Heart left ventricle (tissue), 16 donors: ENCODE measurements at regions not wholly inside any gene's neighbourhood (a gene's known extent, or its start where the extent isn't known, plus 50 kb on each side); places are given as distances from the start of the nearest gene placed in this dataset.

Source experiments
- ATAC-seq, 4 donors: fragments of 200-7000 bp; cut with Tn5 transposase; one replicate each; pipeline ENCODE4 v1.9.1; 2020 to 2022; ENCODE audit warnings: moderate library complexity in 4 of 4, mild to moderate bottlenecking in 3 of 4, moderate number of reproducible peaks in 1 of 4
- DNase-seq, 5 donors: peaks; one replicate each; pipeline ENCODE4 v3.0.0-alpha.2; 2020
- H3K27ac ChIP-seq, 12 donors: fragments of 200-600 bp; sonication (generic) in 4 of 12; one replicate each; pipeline versions ENCODE4 v1.5.0 to v1.8.0; 2016 to 2022; ENCODE audit warnings: mild to moderate bottlenecking in 2 of 12
- H3K27me3 ChIP-seq, 9 donors: fragments of 200-600 bp; sonication (generic) in 2 of 9; one replicate each; pipeline versions ENCODE4 v1.5.1 to v1.8.0; 2016 to 2022; ENCODE audit warnings: mild to moderate bottlenecking in 3 of 9
- H3K36me3 ChIP-seq, 9 donors: fragments of 200-600 bp; sonication (generic) in 2 of 9; one replicate each; pipeline versions ENCODE4 v1.5.0 to v1.8.0; 2018 to 2022; ENCODE audit warnings: mild to moderate bottlenecking in 2 of 9
- H3K4me1 ChIP-seq, 12 donors: fragments of 200-600 bp; sonication (generic) in 4 of 12; one replicate each; pipeline versions ENCODE4 v1.5.0 to v1.8.0; 2016 to 2022; ENCODE audit warnings: mild to moderate bottlenecking in 3 of 12
- H3K4me3 ChIP-seq, 12 donors: fragments of 200-600 bp; sonication (generic) in 4 of 12; one replicate each; pipeline versions ENCODE4 v1.5.0 to v1.8.0; 2017 to 2022; ENCODE audit warnings: mild to moderate bottlenecking in 9 of 12, moderate library complexity in 4 of 12
- H3K9me3 ChIP-seq, 12 donors: fragments of 200-600 bp; sonication (generic) in 4 of 12; one replicate each; pipeline versions ENCODE4 v1.5.0 to v1.8.0; 2016 to 2022; ENCODE audit warnings: mild to moderate bottlenecking in 1 of 12
- CTCF ChIP-seq, 12 donors: fragments of 200-600 bp; sonication (generic) in 4 of 12; IDR thresholded peaks; one replicate each; pipeline versions ENCODE4 v1.5.0 to v1.8.0; 2018 to 2022; ENCODE audit warnings: antibody characterized with exemption in 12 of 12, mild to moderate bottlenecking in 5 of 12
- POLR2A ChIP-seq, 2 donors: fragments of 450-650 bp; IDR thresholded peaks; one replicate each; pipeline ENCODE4 v1.6.1; 2017; ENCODE audit warnings: antibody characterized with exemption in 2 of 2, mild to moderate bottlenecking in 2 of 2, moderate library complexity in 2 of 2
- WGBS, 4 donors: extraction: QIAGEN DNeasy Blood & Tissue Kit in 2 of 4; methylation state at CpG; one replicate each; pipeline versions ENCODE4 v1.1.5 to v1.1.7; 2013 to 2018; 5-methylcytosine and 5-hydroxymethylcytosine counted together
- intact Hi-C, 10 donors: fragments of 100-400 bp; cut with DNase I; formaldehyde crosslinking; loops; one replicate each; pipeline versions ENCODE4 v1.11.1 to v1.14.2; 2022
- donor health status: ischemic (EF 13 %, LVEDD 7.1; RV severe dilation, severe dysfunction).
- donor health status: healthy with polysubstance abuse.
- donor health status: DM: no; HTN: yes; CAD: no.
- donor health status: DM: no; HTN: no; CAD: no.
- donor health status: ischemic (EF 25% LVEDD 6.9; RV normal size, moderate dysfunction).
- donor health status: ischemic (EF 25% LVEDD 5.7; RV mildly dilated, moderate dysfunction).
- donor health status: healthy.
- donor health status: DM: yes; HTN: yes; CAD: no.
- donor health status: ischemic (EF 35%, LVEDD 5.7; RV mildly dilated, moderate dysfunction).
- donor health status: nonischemic (EF 11% LVEDD 7.7; RV severe dilation, severe dysfunction).
- donor health status: DM: yes; HTN: yes; CAD: no.
- donor health status: PGD.
- donor health status: ischemic (EF 29% LVEDD 5.4; RV normal size, mild dysfunction).
- donor health status: nonischemic (EF 23%, LVEDD 6.1; RV moderate dilation, normal function).

- Histone ChIP-seq H3K4me1 (no peaks in the 10 kb centered on the region), H3K27ac (no peak overlapping the region), H3K36me3 (no peaks in the 10 kb centered on the region), H3K4me3 (no peak overlapping the region), H3K9me3 (no peaks in the 10 kb centered on the region), H3K27me3 (no peaks in the 10 kb centered on the region)
- intact Hi-C loops, result no loop called here
- ATAC-seq, result no peak
- WGBS, 4 donors, result 76 to 88% (median 83%) methylated on average over 2 of the region's 2 CpGs
- no peak for DNase-seq
- TF ChIP-seq CTCF (IDR thresholded peaks at IDR 0.05) (no peak), POLR2A (IDR thresholded peaks at IDR 0.05) (no peak)
These were observed 492.9 kb downstream of the IGSF11 start for GRCh38 chr3:118541796-118542195.

- H3K36me3 ChIP-seq, result no peaks in the 10 kb centered on the region
- no peak overlapping the region for H3K4me3 ChIP-seq
- no peak for ATAC-seq
- no peaks in the 10 kb centered on the region for H3K4me1 ChIP-seq
- H3K27ac ChIP-seq, result no peak overlapping the region
- no peak for DNase-seq
- intact Hi-C loops, result no loop called here
- H3K9me3 ChIP-seq, result no peaks in the 10 kb centered on the region
- WGBS, 4 donors, result 41 to 68% (median 48%) methylated on average over 1 of the region's 1 CpG
- TF ChIP-seq CTCF (IDR thresholded peaks at IDR 0.05) (no peak), POLR2A (IDR thresholded peaks at IDR 0.05) (no peak)
- H3K27me3 ChIP-seq, result no peaks in the 10 kb centered on the region
These were observed 490.8 kb downstream of the IGSF11 start for GRCh38 chr3:118543832-118544231.

GRCh38 chr3:118544458-118544857 lies 490.2 kb downstream of the IGSF11 start:
- Histone ChIP-seq H3K4me3 (no peak overlapping the region), H3K27me3 (no peaks in the 10 kb centered on the region), H3K4me1 (no peaks in the 10 kb centered on the region), H3K36me3 (no peaks in the 10 kb centered on the region), H3K27ac (no peak overlapping the region), H3K9me3 (no peaks in the 10 kb centered on the region)
- ATAC-seq, result no peak
- DNase-seq, result no peak
- TF ChIP-seq POLR2A (IDR thresholded peaks at IDR 0.05) (no peak), CTCF (IDR thresholded peaks at IDR 0.05) (no peak)
- intact Hi-C loops, result no loop called here
- WGBS, 4 donors, result 74 to 94% (median 83%) methylated on average over 5 of the region's 5 CpGs

GRCh38 chr3:118548434-118548833 lies 486.2 kb downstream of the IGSF11 start:
- ATAC-seq (no peak), DNase-seq (no peak)
- no peak overlapping the region for H3K27ac ChIP-seq
- H3K4me1 ChIP-seq, result no peaks in the 10 kb centered on the region
- H3K27me3 ChIP-seq, result no peaks in the 10 kb centered on the region
- H3K4me3 ChIP-seq, result no peak overlapping the region
- H3K36me3 ChIP-seq, result no peaks in the 10 kb centered on the region
- intact Hi-C loops, result no loop called here
- H3K9me3 ChIP-seq, result no peaks in the 10 kb centered on the region
- no peak for TF ChIP-seq POLR2A (IDR thresholded peaks at IDR 0.05)
- TF ChIP-seq CTCF (IDR thresholded peaks at IDR 0.05), result no peak
- 70 to 88% (median 84%) methylated on average over 4 of the region's 4 CpGs for WGBS, 4 donors
